ENCODE measurements at regions not wholly inside any gene's neighbourhood (a gene's known extent, or its start where the extent isn't known, plus 50 kb on each side); places are given as distances from the start of the nearest gene placed in this dataset.

GRCh38 chr2:10232096-10232815, 70.4 kb upstream of the HPCAL1 start:
- no peak for ATAC-seq
- no peak for TF ChIP-seq CREB5 (CRISPR knock-in tag; IDR thresholded peaks at IDR 0.05; ENCODE audit: low read depth)
- TF ChIP-seq CSRNP3 (CRISPR knock-in tag; IDR thresholded peaks at IDR 0.05), result no peak

- no peak for ATAC-seq
- TF ChIP-seq CSRNP3 (CRISPR knock-in tag; IDR thresholded peaks at IDR 0.05) (no peak), PATZ1 (CRISPR knock-in tag; IDR thresholded peaks at IDR 0.05; ENCODE audit: borderline replicate concordance) (no peak), ZNF70 (CRISPR knock-in tag; IDR thresholded peaks at IDR 0.05) (no peak), TOX (CRISPR knock-in tag; IDR thresholded peaks at IDR 0.05; ENCODE audit: borderline replicate concordance) (no peak), PPARA (CRISPR knock-in tag; IDR thresholded peaks at IDR 0.05; ENCODE audit: borderline replicate concordance) (no peak), ZFP30 (CRISPR knock-in tag; IDR thresholded peaks at IDR 0.05) (no peak), ISL1 (CRISPR knock-in tag; IDR thresholded peaks at IDR 0.05) (no peak), CREB5 (CRISPR knock-in tag; IDR thresholded peaks at IDR 0.05; ENCODE audit: low read depth) (no peak), ZNF8 (CRISPR knock-in tag; IDR thresholded peaks at IDR 0.05) (no peak), OSR1 (CRISPR knock-in tag; IDR thresholded peaks at IDR 0.05) (no peak), BACH2 (CRISPR knock-in tag; IDR thresholded peaks at IDR 0.05; ENCODE audit: borderline replicate concordance) (no peak), ZFP3 (CRISPR knock-in tag; IDR thresholded peaks at IDR 0.05) (no peak), ZC3H10 (CRISPR knock-in tag; IDR thresholded peaks at IDR 0.05) (no peak), TSHZ2 (CRISPR knock-in tag; IDR thresholded peaks at IDR 0.05) (no peak), ZNF565 (CRISPR knock-in tag; conservative IDR thresholded peaks at IDR 0.05; ENCODE audit: low read depth) (no peak)
These were observed 69.3 kb upstream of the HPCAL1 start for GRCh38 chr2:10233131-10234012.

- no peak for ATAC-seq
- TF ChIP-seq RARB (CRISPR knock-in tag; IDR thresholded peaks at IDR 0.05), result no peak
- TF ChIP-seq PATZ1 (CRISPR knock-in tag; IDR thresholded peaks at IDR 0.05; ENCODE audit: borderline replicate concordance), result no peak
- TF ChIP-seq ZNF565 (CRISPR knock-in tag; conservative IDR thresholded peaks at IDR 0.05; ENCODE audit: low read depth), result no peak
- TF ChIP-seq ZFP30 (CRISPR knock-in tag; IDR thresholded peaks at IDR 0.05), result no peak
- no peak for TF ChIP-seq CSDC2 (CRISPR knock-in tag; IDR thresholded peaks at IDR 0.05)
- TF ChIP-seq CREB5 (CRISPR knock-in tag; IDR thresholded peaks at IDR 0.05; ENCODE audit: low read depth), result no peak
- TF ChIP-seq ZC3H10 (CRISPR knock-in tag; IDR thresholded peaks at IDR 0.05), result no peak
- no peak for TF ChIP-seq ZNF8 (CRISPR knock-in tag; IDR thresholded peaks at IDR 0.05)
These were observed 68.7 kb upstream of the HPCAL1 start for GRCh38 chr2:10234013-10234306.

Data from SK-N-SH treated with all-trans-retinoic acid at 6 μM for 48 hours (cell line).